OCI-LY1 (cell line): ENCODE measurements at regions not wholly inside any gene's neighbourhood (a gene's known extent, or its start where the extent isn't known, plus 50 kb on each side); places are given as distances from the start of the nearest gene placed in this dataset.

Experiments
- EZH2 ChIP-seq: fragments of 200-600 bp; sonication (generic), shearing (Covaris generic); IDR thresholded peaks from 2 replicates; pipeline ENCODE4 v1.8.0; 2017; ENCODE audit warnings: borderline replicate concordance, mixed run types, mild to moderate bottlenecking, antibody characterized with exemption, low read length, moderate library complexity, mixed read lengths
- TF ChIP-seq, protein P1 (sequence below): fragments of 200-600 bp; sonication (generic), shearing (Covaris generic); IDR thresholded peaks from 2 replicates; pipeline ENCODE4 v1.5.1; 2017; ENCODE audit warnings: mild to moderate bottlenecking, antibody characterized with exemption, low read length, moderate library complexity, mixed read lengths

DNA sequence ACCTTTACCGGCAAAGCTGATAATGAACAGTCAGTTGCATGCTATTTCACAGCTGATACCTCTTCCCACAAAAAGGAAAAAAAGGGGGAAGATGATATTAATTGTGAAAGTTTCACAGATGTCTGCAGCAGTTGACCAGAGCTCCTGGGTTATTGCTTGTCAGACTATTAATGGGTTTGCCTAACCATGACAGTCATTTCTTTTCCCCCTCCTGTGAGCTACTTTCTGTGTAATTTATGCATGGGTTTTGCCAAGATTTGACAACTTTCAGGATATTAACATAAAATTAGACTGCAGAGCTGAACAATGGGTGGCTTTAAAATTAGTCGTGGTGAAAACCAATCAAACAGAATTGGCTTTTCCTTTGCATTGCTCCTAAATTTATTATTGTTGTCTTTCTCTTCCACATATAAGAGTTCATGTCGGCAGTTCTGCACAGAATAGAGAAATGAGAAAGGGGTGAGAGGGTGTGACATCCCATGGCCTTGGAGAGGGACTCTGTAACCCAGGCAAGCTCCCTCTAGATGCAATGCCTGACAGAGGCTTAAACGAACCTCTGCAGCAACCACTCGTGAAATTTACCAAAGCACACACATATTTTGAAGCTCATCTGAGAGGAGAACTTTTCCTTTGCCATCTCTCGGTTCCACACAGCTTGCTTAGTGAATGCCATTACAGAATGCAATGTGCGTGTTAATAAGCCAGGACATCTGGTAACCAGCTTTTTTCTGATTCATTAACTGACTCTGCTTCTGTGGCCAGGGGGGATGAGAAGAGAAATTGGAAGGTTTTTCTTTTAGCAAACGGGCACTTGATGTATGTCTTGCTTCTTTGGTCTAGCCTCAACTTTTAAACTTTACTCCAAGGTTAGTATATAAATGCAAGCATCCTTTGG, 82.2 kb upstream of the ITGA4 start:
- TF ChIP-seq, protein P1, sequence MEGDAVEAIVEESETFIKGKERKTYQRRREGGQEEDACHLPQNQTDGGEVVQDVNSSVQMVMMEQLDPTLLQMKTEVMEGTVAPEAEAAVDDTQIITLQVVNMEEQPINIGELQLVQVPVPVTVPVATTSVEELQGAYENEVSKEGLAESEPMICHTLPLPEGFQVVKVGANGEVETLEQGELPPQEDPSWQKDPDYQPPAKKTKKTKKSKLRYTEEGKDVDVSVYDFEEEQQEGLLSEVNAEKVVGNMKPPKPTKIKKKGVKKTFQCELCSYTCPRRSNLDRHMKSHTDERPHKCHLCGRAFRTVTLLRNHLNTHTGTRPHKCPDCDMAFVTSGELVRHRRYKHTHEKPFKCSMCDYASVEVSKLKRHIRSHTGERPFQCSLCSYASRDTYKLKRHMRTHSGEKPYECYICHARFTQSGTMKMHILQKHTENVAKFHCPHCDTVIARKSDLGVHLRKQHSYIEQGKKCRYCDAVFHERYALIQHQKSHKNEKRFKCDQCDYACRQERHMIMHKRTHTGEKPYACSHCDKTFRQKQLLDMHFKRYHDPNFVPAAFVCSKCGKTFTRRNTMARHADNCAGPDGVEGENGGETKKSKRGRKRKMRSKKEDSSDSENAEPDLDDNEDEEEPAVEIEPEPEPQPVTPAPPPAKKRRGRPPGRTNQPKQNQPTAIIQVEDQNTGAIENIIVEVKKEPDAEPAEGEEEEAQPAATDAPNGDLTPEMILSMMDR, result no peak
- TF ChIP-seq EZH2, result no peak
